Skeletal muscle tissue (tissue), 3 donors: ENCODE measurements at regions not wholly inside any gene's neighbourhood (a gene's known extent, or its start where the extent isn't known, plus 50 kb on each side); places are given as distances from the start of the nearest gene placed in this dataset.
"Not testable (repeated sequence)": the region's sequence is repeated elsewhere in the genome, so short reads cannot be mapped to it uniquely, and the experiment has no call there.

Source experiments
- H3K27ac ChIP-seq: one replicate; pipeline ENCODE4 v1.7.0; 2013; ENCODE audit warnings: mild to moderate bottlenecking, low read depth, low read length, inconsistent platforms
- H3K27me3 ChIP-seq, 3 donors: one replicate each; pipeline ENCODE4 v1.7.0; 2013; ENCODE audit warnings: low read length in 3 of 3; ENCODE audit not compliant: control insufficient read depth in 3 of 3, insufficient read depth in 3 of 3
- H3K36me3 ChIP-seq, 3 donors: one replicate each; pipeline ENCODE4 v1.7.0; 2013; ENCODE audit warnings: low read length in 3 of 3; ENCODE audit not compliant: control insufficient read depth in 3 of 3, insufficient read depth in 3 of 3
- H3K4me1 ChIP-seq, 3 donors: one replicate each; pipeline ENCODE4 v1.7.0; 2013; ENCODE audit warnings: low read length in 3 of 3, mild to moderate bottlenecking in 3 of 3; ENCODE audit not compliant: control insufficient read depth in 3 of 3, insufficient read depth in 3 of 3
- H3K4me3 ChIP-seq, 3 donors: one replicate each; pipeline ENCODE4 v1.7.0; 2013; ENCODE audit warnings: low read length in 3 of 3
- H3K9ac ChIP-seq, 3 donors: one replicate each; pipeline ENCODE4 v1.7.0; 2013; ENCODE audit warnings: low read length in 3 of 3, mild to moderate bottlenecking in 3 of 3, moderate library complexity in 2 of 3, low read depth in 1 of 3
- H3K9me3 ChIP-seq, 3 donors: one replicate each; pipeline ENCODE4 v1.7.0; 2013; ENCODE audit warnings: low read length in 3 of 3; ENCODE audit not compliant: control insufficient read depth in 3 of 3
- donor health status: Osteomylitis.

GRCh38 chr7:81233208-81233940 lies 314.5 kb upstream of the SEMA3C start:
- Histone ChIP-seq H3K4me3 (no peak overlapping the region), H3K27me3 (no peaks in the 10 kb centered on the region), H3K9me3 (no peaks in the 10 kb centered on the region), H3K27ac (no peak overlapping the region), H3K9ac (no peak overlapping the region), H3K4me1 (peaks cover 0 to 8% (median 0%) of the 10 kb centered on the region in 3 donors), H3K36me3 (no peaks in the 10 kb centered on the region)

- Histone ChIP-seq H3K9me3 (no peaks in the 10 kb centered on the region), H3K4me3 (no peak overlapping the region), H3K4me1 (peaks cover 0 to 8% (median 0%) of the 10 kb centered on the region in 3 donors), H3K36me3 (no peaks in the 10 kb centered on the region), H3K9ac (no peak overlapping the region), H3K27me3 (no peaks in the 10 kb centered on the region), H3K27ac (no peak overlapping the region)
Measured at GRCh38 chr7:81232084-81232799, 313.4 kb upstream of the SEMA3C start.

GRCh38 chr7:81231301-81231838 lies 312.5 kb upstream of the SEMA3C start:
- Histone ChIP-seq H3K9me3 (no peaks in the 10 kb centered on the region), H3K36me3 (no peaks in the 10 kb centered on the region), H3K9ac (no peak overlapping the region), H3K27me3 (no peaks in the 10 kb centered on the region), H3K27ac (no peak overlapping the region), H3K4me1 (peaks cover 0 to 8% (median 0%) of the 10 kb centered on the region in 3 donors), H3K4me3 (no peak overlapping the region)

GRCh38 chr7:81226234-81226633 lies 307.4 kb upstream of the SEMA3C start:
- Histone ChIP-seq H3K4me1 (no peaks in the 10 kb centered on the region), H3K27me3 (no peaks in the 10 kb centered on the region), H3K4me3 (no peak overlapping the region), H3K27ac (no peak overlapping the region), H3K9me3 (no peaks in the 10 kb centered on the region), H3K36me3 (no peaks in the 10 kb centered on the region), H3K9ac (no peak overlapping the region)

GRCh38 chr7:81222692-81223091 lies 303.8 kb upstream of the SEMA3C start:
- not testable (repeated sequence) for H3K4me1 ChIP-seq, H3K4me3 ChIP-seq, H3K27me3 ChIP-seq, H3K36me3 ChIP-seq, H3K9ac ChIP-seq, H3K27ac ChIP-seq, H3K9me3 ChIP-seq

GRCh38 chr7:81221527-81222217 lies 302.8 kb upstream of the SEMA3C start:
- Histone ChIP-seq H3K27me3 (no peaks in the 10 kb centered on the region), H3K36me3 (no peaks in the 10 kb centered on the region), H3K9me3 (no peaks in the 10 kb centered on the region), H3K4me1 (no peaks in the 10 kb centered on the region), H3K27ac (no peak overlapping the region), H3K4me3 (no peak overlapping the region), H3K9ac (no peak overlapping the region)

GRCh38 chr7:81218480-81219106 lies 299.7 kb upstream of the SEMA3C start:
- H3K4me1 ChIP-seq = no peaks in the 10 kb centered on the region
- H3K27ac ChIP-seq = no peak overlapping the region
- H3K4me3 ChIP-seq = no peak overlapping the region
- H3K9ac ChIP-seq = no peak overlapping the region
- no peaks in the 10 kb centered on the region for H3K27me3 ChIP-seq
- H3K36me3 ChIP-seq = no peaks in the 10 kb centered on the region
- H3K9me3 ChIP-seq = no peaks in the 10 kb centered on the region

GRCh38 chr7:81213394-81213793 lies 294.5 kb upstream of the SEMA3C start:
- no peaks in the 10 kb centered on the region for H3K9me3 ChIP-seq
- no peak overlapping the region for H3K4me3 ChIP-seq
- H3K9ac ChIP-seq = no peak overlapping the region

GRCh38 chr7:81211934-81212320 lies 293.1 kb upstream of the SEMA3C start:
- H3K9ac ChIP-seq = no peak overlapping the region
- no peaks in the 10 kb centered on the region for H3K4me1 ChIP-seq
- H3K27ac ChIP-seq = no peak overlapping the region
- H3K27me3 ChIP-seq = no peaks in the 10 kb centered on the region
- H3K9me3 ChIP-seq = no peaks in the 10 kb centered on the region
- H3K4me3 ChIP-seq = no peak overlapping the region
- no peaks in the 10 kb centered on the region for H3K36me3 ChIP-seq

More at GRCh38 chr7:81213394-81213793, 294.5 kb upstream of the SEMA3C start:
- Histone ChIP-seq H3K36me3 (no peaks in the 10 kb centered on the region), H3K27me3 (no peaks in the 10 kb centered on the region), H3K27ac (no peak overlapping the region), H3K4me1 (no peaks in the 10 kb centered on the region)
